ENCODE measurements at regions not wholly inside any gene's neighbourhood (a gene's known extent, or its start where the extent isn't known, plus 50 kb on each side); places are given as distances from the start of the nearest gene placed in this dataset.

DNA sequence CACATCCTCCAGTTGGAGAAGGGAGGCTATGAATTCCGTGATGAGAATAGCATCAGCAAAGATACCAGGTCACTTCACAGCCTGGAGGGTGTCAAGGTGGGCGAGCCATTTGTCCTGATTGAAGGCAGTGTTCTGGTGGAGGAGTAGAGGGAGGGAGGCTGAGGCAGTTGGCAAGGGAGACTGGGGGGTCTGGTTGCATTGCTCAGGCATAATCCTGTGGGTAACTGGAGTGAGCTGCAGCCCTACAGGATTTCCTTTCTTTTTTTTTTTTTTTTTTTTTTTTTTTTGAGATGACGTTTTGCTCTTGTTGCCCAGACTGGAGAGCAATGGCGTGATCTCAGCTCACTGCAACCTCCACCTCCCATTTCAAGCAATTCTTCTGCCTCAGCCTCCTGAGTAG is 223.9 kb upstream of the KLF4 start:
- Histone ChIP-seq H3K9me3 (ENCODE audit: control insufficient read depth, insufficient read depth, low read depth, low read length) (no peaks in the 10 kb centered on the region), H3K36me3 (ENCODE audit: control insufficient read depth in 2 of 2, insufficient read depth in 1 of 2, low read length in 2 of 2) (no peaks in the 10 kb centered on the region), H3K4me3 (ENCODE audit: low read depth, low read length) (no peak overlapping the region), H3K27ac (ENCODE audit: extremely low read depth, low read depth, low read length) (no peak overlapping the region), H3K4me1 (ENCODE audit: control insufficient read depth, insufficient read depth, low read length) (no peaks in the 10 kb centered on the region)
- ChIA-PET POLR2A (no interaction called here), CTCF (interaction anchor here (0.5 kb wide), 1 partner anchor 407 kb away, joined by 3 read pairs; no protein-coding TSS in a partner anchor)
- TF ChIP-seq TRIM28 (IDR thresholded peaks at IDR 0.05; ENCODE audit: borderline replicate concordance, low read length) (no peak), GFI1B (tag by site-specific recombination; IDR thresholded peaks at IDR 0.05) (no peak), ZNF302 (tag by site-specific recombination; IDR thresholded peaks at IDR 0.05; ENCODE audit: low read depth) (no peak), WT1 (tag by site-specific recombination; IDR thresholded peaks at IDR 0.05) (no peak), ZNF391 (tag by site-specific recombination; IDR thresholded peaks at IDR 0.05; ENCODE audit: borderline replicate concordance, low read depth) (no peak), ZNF350 (tag by site-specific recombination; IDR thresholded peaks at IDR 0.05) (no peak), ZBTB21 (tag by site-specific recombination; IDR thresholded peaks at IDR 0.05) (no peak), SP3 (tag by site-specific recombination; IDR thresholded peaks at IDR 0.05) (no peak), ZNF626 (tag by site-specific recombination; IDR thresholded peaks at IDR 0.05) (no peak), ZNF174 (tag by site-specific recombination; IDR thresholded peaks at IDR 0.05) (no peak)
- TF ChIP-seq, protein P1, sequence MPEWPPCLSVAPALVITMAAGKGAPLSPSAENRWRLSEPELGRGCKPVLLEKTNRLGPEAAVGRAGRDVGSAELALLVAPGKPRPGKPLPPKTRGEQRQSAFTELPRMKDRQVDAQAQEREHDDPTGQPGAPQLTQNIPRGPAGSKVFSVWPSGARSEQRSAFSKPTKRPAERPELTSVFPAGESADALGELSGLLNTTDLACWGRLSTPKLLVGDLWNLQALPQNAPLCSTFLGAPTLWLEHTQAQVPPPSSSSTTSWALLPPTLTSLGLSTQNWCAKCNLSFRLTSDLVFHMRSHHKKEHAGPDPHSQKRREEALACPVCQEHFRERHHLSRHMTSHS (tag by site-specific recombination; IDR thresholded peaks at IDR 0.05), result no peak
- TF ChIP-seq, protein P2, sequence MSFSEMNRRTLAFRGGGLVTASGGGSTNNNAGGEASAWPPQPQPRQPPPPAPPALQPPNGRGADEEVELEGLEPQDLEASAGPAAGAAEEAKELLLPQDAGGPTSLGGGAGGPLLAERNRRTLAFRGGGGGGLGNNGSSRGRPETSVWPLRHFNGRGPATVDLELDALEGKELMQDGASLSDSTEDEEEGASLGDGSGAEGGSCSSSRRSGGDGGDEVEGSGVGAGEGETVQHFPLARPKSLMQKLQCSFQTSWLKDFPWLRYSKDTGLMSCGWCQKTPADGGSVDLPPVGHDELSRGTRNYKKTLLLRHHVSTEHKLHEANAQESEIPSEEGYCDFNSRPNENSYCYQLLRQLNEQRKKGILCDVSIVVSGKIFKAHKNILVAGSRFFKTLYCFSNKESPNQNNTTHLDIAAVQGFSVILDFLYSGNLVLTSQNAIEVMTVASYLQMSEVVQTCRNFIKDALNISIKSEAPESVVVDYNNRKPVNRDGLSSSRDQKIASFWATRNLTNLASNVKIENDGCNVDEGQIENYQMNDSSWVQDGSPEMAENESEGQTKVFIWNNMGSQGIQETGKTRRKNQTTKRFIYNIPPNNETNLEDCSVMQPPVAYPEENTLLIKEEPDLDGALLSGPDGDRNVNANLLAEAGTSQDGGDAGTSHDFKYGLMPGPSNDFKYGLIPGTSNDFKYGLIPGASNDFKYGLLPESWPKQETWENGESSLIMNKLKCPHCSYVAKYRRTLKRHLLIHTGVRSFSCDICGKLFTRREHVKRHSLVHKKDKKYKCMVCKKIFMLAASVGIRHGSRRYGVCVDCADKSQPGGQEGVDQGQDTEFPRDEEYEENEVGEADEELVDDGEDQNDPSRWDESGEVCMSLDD (tag by site-specific recombination; IDR thresholded peaks at IDR 0.05), result no peak

DNA sequence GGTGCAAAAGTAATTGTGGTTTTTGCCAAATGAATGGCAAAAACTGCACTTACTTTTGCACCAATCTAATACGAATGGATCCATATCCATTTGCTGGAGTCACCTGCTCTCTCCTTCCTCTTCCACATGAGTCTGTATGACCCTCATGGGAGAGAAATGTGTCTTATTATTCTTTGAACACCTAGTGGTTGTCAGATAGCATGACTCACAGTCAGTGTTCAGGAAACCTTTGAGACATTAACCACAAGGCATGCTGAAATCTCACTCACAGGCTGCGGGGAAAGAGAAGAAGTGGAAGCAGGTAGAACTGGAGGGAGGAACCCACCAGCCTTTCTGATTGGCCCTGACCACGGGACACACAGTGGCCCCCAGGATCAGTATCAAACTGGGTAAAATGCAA is 222.8 kb upstream of the KLF4 start:
- TF ChIP-seq ZXDB (tag by site-specific recombination; IDR thresholded peaks at IDR 0.05) (no peak), ZNF292 (tag by site-specific recombination; IDR thresholded peaks at IDR 0.05; ENCODE audit: borderline replicate concordance, low read depth) (no peak), ZBTB48 (tag by site-specific recombination; IDR thresholded peaks at IDR 0.05) (no peak)
- TF ChIP-seq, protein P3, sequence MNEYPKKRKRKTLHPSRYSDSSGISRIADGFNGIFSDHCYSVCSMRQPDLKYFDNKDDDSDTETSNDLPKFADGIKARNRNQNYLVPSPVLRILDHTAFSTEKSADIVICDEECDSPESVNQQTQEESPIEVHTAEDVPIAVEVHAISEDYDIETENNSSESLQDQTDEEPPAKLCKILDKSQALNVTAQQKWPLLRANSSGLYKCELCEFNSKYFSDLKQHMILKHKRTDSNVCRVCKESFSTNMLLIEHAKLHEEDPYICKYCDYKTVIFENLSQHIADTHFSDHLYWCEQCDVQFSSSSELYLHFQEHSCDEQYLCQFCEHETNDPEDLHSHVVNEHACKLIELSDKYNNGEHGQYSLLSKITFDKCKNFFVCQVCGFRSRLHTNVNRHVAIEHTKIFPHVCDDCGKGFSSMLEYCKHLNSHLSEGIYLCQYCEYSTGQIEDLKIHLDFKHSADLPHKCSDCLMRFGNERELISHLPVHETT (tag by site-specific recombination; IDR thresholded peaks at IDR 0.05), result no peak
- H3K9me3 ChIP-seq (ENCODE audit: control insufficient read depth, insufficient read depth, low read depth, low read length), result no peaks in the 10 kb centered on the region
- H3K27ac ChIP-seq (ENCODE audit: extremely low read depth, low read depth, low read length), result no peak overlapping the region
- H3K4me1 ChIP-seq (ENCODE audit: control insufficient read depth, insufficient read depth, low read length), result no peaks in the 10 kb centered on the region
- H3K36me3 ChIP-seq (ENCODE audit: control insufficient read depth in 2 of 2, insufficient read depth in 1 of 2, low read length in 2 of 2), result no peaks in the 10 kb centered on the region
- no peak overlapping the region for H3K4me3 ChIP-seq (ENCODE audit: low read depth, low read length)
- ChIA-PET POLR2A (interaction anchor here (1.4 kb wide), 1 partner anchor 222 kb away, joined by 3 read pairs; no protein-coding TSS in a partner anchor), CTCF (no interaction called here)

DNA sequence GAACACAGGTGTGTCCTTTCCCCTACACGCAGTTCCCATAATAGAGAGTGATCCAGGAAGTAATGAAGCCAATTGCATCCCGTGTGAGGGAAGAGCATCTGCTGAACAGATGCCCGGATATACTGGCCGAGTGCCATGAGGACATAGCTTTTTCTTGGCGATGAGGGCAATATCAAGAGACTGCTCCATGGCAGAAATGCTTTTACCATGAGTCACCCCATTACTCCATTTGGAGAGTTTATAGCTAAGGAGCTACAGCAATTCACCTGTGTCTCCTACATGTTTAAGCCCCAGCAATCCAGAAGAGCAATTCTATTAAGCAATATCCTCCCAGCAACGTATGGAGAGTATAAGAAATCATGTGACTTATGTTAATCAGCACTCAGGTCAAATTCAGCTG is 222.0 kb upstream of the KLF4 start:
- CTCF ChIA-PET, result interaction anchor here (0.6 to 0.7 kb wide), 2 partner anchors 16 to 130 kb away, joined by 5 to 6 read pairs; no protein-coding TSS in a partner anchor
- TF ChIP-seq ZNF335 (tag by site-specific recombination; conservative IDR thresholded peaks at IDR 0.05) (peak; percentile 38; the same call in 1 of the 2 replicates), ZNF324 (tag by site-specific recombination; IDR thresholded peaks at IDR 0.05) (no peak), ZNF707 (tag by site-specific recombination; IDR thresholded peaks at IDR 0.05) (no peak), ZXDB (tag by site-specific recombination; IDR thresholded peaks at IDR 0.05) (no peak), SP7 (tag by site-specific recombination; IDR thresholded peaks at IDR 0.05) (0 out of 2 replicates have a peak, but pooled peaks have one; percentile 6), ZIC2 (tag by site-specific recombination; IDR thresholded peaks at IDR 0.05) (no peak), ZNF624 (tag by site-specific recombination; IDR thresholded peaks at IDR 0.05) (no peak)
- TF ChIP-seq, protein P4, sequence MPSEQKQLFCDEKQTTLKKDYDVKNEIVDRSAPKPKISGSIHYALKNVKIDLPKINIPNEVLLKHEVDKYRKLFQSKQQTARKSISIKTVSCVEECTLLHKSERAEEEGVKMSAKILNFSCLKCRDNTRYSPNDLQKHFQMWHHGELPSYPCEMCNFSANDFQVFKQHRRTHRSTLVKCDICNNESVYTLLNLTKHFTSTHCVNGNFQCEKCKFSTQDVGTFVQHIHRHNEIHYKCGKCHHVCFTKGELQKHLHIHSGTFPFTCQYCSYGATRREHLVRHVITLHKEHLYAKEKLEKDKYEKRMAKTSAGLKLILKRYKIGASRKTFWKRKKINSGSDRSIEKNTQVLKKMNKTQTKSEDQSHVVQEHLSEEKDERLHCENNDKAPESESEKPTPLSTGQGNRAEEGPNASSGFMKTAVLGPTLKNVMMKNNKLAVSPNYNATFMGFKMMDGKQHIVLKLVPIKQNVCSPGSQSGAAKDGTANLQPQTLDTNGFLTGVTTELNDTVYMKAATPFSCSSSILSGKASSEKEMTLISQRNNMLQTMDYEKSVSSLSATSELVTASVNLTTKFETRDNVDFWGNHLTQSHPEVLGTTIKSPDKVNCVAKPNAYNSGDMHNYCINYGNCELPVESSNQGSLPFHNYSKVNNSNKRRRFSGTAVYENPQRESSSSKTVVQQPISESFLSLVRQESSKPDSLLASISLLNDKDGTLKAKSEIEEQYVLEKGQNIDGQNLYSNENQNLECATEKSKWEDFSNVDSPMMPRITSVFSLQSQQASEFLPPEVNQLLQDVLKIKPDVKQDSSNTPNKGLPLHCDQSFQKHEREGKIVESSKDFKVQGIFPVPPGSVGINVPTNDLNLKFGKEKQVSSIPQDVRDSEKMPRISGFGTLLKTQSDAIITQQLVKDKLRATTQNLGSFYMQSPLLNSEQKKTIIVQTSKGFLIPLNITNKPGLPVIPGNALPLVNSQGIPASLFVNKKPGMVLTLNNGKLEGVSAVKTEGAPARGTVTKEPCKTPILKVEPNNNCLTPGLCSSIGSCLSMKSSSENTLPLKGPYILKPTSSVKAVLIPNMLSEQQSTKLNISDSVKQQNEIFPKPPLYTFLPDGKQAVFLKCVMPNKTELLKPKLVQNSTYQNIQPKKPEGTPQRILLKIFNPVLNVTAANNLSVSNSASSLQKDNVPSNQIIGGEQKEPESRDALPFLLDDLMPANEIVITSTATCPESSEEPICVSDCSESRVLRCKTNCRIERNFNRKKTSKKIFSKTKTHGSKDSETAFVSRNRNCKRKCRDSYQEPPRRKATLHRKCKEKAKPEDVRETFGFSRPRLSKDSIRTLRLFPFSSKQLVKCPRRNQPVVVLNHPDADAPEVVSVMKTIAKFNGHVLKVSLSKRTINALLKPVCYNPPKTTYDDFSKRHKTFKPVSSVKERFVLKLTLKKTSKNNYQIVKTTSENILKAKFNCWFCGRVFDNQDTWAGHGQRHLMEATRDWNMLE (tag by site-specific recombination; conservative IDR thresholded peaks at IDR 0.05; ENCODE audit: low read depth), result peak; percentile 54

More for the DNA sequence above, 222.0 kb upstream of the KLF4 start:
- Histone ChIP-seq H3K4me1 (ENCODE audit: control insufficient read depth, insufficient read depth, low read length) (no peaks in the 10 kb centered on the region), H3K27ac (ENCODE audit: extremely low read depth, low read depth, low read length) (no peak overlapping the region), H3K36me3 (ENCODE audit: control insufficient read depth in 2 of 2, insufficient read depth in 1 of 2, low read length in 2 of 2) (no peaks in the 10 kb centered on the region), H3K4me3 (ENCODE audit: low read depth, low read length) (no peak overlapping the region), H3K9me3 (ENCODE audit: control insufficient read depth, insufficient read depth, low read depth, low read length) (no peaks in the 10 kb centered on the region)
- POLR2A ChIA-PET, result interaction anchor here (1.1 to 1.4 kb wide), 2 partner anchors 59 to 221 kb away, joined by 3 read pairs; no protein-coding TSS in a partner anchor
